ENCODE measurements at regions not wholly inside any gene's neighbourhood (a gene's known extent, or its start where the extent isn't known, plus 50 kb on each side); places are given as distances from the start of the nearest gene placed in this dataset.

- no peak for TF ChIP-seq ZNF274 (IDR thresholded peaks at IDR 0.05; ENCODE audit: low read depth, low read length)
- no peak for TF ChIP-seq YY1 (IDR thresholded peaks at IDR 0.05; ENCODE audit: insufficient read depth, insufficient read length)
These were observed 161.0 kb downstream of the KLF12 start for GRCh38 chr13:73973156-73973555.
